Spleen (tissue), 11 donors: ENCODE measurements at regions not wholly inside any gene's neighbourhood (a gene's known extent, or its start where the extent isn't known, plus 50 kb on each side); places are given as distances from the start of the nearest gene placed in this dataset.

Experiments used
- DNase-seq: peaks from one replicate; pipeline ENCODE4 v3.0.0-alpha.2; 2020
- H3K27ac ChIP-seq, 8 donors: fragments of 200-600 bp; sonication (generic) in 7 of 8; 1 replicate in 4 of 8; 2 replicates in 4 of 8; pipeline versions ENCODE4 v1.5.0 to v1.8.0; 2016 to 2021; ENCODE audit warnings: inconsistent platforms in 4 of 8, mild to moderate bottlenecking in 4 of 8, moderate library complexity in 1 of 8
- H3K27me3 ChIP-seq, 7 donors: fragments of 200-600 bp; sonication (generic) in 6 of 7; replicated peaks in 1 of 7; 1 replicate in 4 of 7; 2 replicates in 3 of 7; pipeline versions ENCODE4 v1.5.0 to v1.8.0; 2016 to 2021; ENCODE audit warnings: inconsistent platforms in 3 of 7, mild to moderate bottlenecking in 1 of 7
- H3K36me3 ChIP-seq, 6 donors: fragments of 200-600 bp; sonication (generic) in 5 of 6; 1 replicate in 4 of 6; 2 replicates in 2 of 6; pipeline versions ENCODE4 v1.5.0 to v1.8.0; 2016 to 2021; ENCODE audit warnings: inconsistent platforms in 2 of 6
- H3K4me1 ChIP-seq, 6 donors: fragments of 200-600 bp; sonication (generic) in 5 of 6; 1 replicate in 3 of 6; 2 replicates in 3 of 6; pipeline versions ENCODE4 v1.5.0 to v1.8.0; 2016 to 2021; ENCODE audit warnings: inconsistent platforms in 3 of 6
- H3K4me3 ChIP-seq, 8 donors: fragments of 200-600 bp; sonication (generic) in 7 of 8; 1 replicate in 4 of 8; 2 replicates in 4 of 8; pipeline versions ENCODE4 v1.5.0 to v1.8.0; 2016 to 2021; ENCODE audit warnings: inconsistent platforms in 4 of 8, mild to moderate bottlenecking in 4 of 8, moderate library complexity in 2 of 8
- H3K9me3 ChIP-seq, 8 donors: fragments of 200-600 bp; sonication (generic) in 7 of 8; 1 replicate in 4 of 8; 2 replicates in 4 of 8; pipeline versions ENCODE4 v1.5.0 to v1.8.0; 2016 to 2021; ENCODE audit warnings: inconsistent platforms in 4 of 8
- CTCF ChIP-seq, 11 experiments: fragments of 200-600 bp in 7 of 11; fragments of 450-650 bp in 4 of 11; sonication (generic) in 4 of 11; IDR thresholded peaks in 8 of 11; conservative IDR thresholded peaks in 3 of 11; 1 replicate in 7 of 11; 2 replicates in 4 of 11; pipeline versions ENCODE4 v1.4.0 to v1.8.0; 2016 to 2021; ENCODE audit warnings: antibody characterized with exemption in 11 of 11, inconsistent platforms in 4 of 11, mild to moderate bottlenecking in 1 of 11
- POLR2A ChIP-seq, 3 donors: fragments of 450-650 bp; IDR thresholded peaks; one replicate each; pipeline ENCODE4 v1.5.1; 2017; ENCODE audit warnings: antibody characterized with exemption in 3 of 3, mild to moderate bottlenecking in 1 of 3
- POLR2AphosphoS5 ChIP-seq, 3 donors: sonication (generic); formaldehyde crosslinking; IDR thresholded peaks; one replicate each; pipeline ENCODE4 v1.5.1; 2017; ENCODE audit warnings: antibody characterized with exemption in 3 of 3
- WGBS, 5 donors: extraction: QIAGEN DNeasy Blood & Tissue Kit in 3 of 5; methylation state at CpG; one replicate each; pipeline versions ENCODE4 v1.1.5 to v1.1.7; 2013 to 2018; 5-methylcytosine and 5-hydroxymethylcytosine counted together
- intact Hi-C: fragments of 100-400 bp; cut with DNase I; formaldehyde crosslinking; loops from one replicate; pipeline ENCODE4 v1.15.0; 2023; ENCODE audit warnings: low total_unique reads
- donor health status: healthy with polysubstance abuse.
- donor health status: DM: no; HTN: no; CAD: no; lungs with moderate emphysema.
- donor health status: DM: no; HTN: no; CAD: no.
- donor health status: Bipolar disorder and iron deficiency.
- donor health status: healthy.
- donor health status: DM: no; HTN: no; CAD: no.
- donor health status: DM: yes; HTN: yes; CAD: no.

- peak; percentile 66 for DNase-seq
- 83 to 90% (median 85%) methylated on average over 8 to 12 of the region's 12 CpGs for WGBS, 5 donors
- H3K9me3 ChIP-seq = no peaks in the 10 kb centered on the region
- H3K4me3 ChIP-seq = no peak overlapping the region
- intact Hi-C loops = no loop called here
- no peak overlapping the region for H3K27ac ChIP-seq
- no peaks in the 10 kb centered on the region for H3K27me3 ChIP-seq
- no peaks in the 10 kb centered on the region for H3K36me3 ChIP-seq
- TF ChIP-seq CTCF (IDR thresholded peaks at IDR 0.05 in 8 of 11, conservative IDR thresholded peaks at IDR 0.05 in 3 of 11) (no peak), POLR2AphosphoS5 (IDR thresholded peaks at IDR 0.05) (no peak), POLR2A (IDR thresholded peaks at IDR 0.05) (no peak)
- H3K4me1 ChIP-seq = no peaks in the 10 kb centered on the region
These were observed 78.1 kb upstream of the RET start for GRCh38 chr10:42998481-42999384.

- DNase-seq = peak; percentile 69
- intact Hi-C loops = no loop called here
- 88 to 93% (median 90%) methylated on average over 4 to 8 of the region's 8 CpGs for WGBS, 5 donors
- H3K4me1 ChIP-seq = no peaks in the 10 kb centered on the region
- no peak for TF ChIP-seq POLR2A (IDR thresholded peaks at IDR 0.05)
- TF ChIP-seq POLR2AphosphoS5 (IDR thresholded peaks at IDR 0.05) = no peak
- TF ChIP-seq CTCF (IDR thresholded peaks at IDR 0.05 in 8 of 11, conservative IDR thresholded peaks at IDR 0.05 in 3 of 11) = no peak
- H3K27ac ChIP-seq = no peak overlapping the region
- no peaks in the 10 kb centered on the region for H3K36me3 ChIP-seq
- no peaks in the 10 kb centered on the region for H3K27me3 ChIP-seq
- no peak overlapping the region for H3K4me3 ChIP-seq
- H3K9me3 ChIP-seq = no peaks in the 10 kb centered on the region
These were observed 77.4 kb upstream of the RET start for GRCh38 chr10:42999385-43000020.

- no peak for TF ChIP-seq POLR2A (IDR thresholded peaks at IDR 0.05)
- no peak for TF ChIP-seq POLR2AphosphoS5 (IDR thresholded peaks at IDR 0.05)
- TF ChIP-seq CTCF (IDR thresholded peaks at IDR 0.05 in 8 of 11, conservative IDR thresholded peaks at IDR 0.05 in 3 of 11) = no peak
- DNase-seq = no peak
- no peaks in the 10 kb centered on the region for H3K4me1 ChIP-seq
- intact Hi-C loops = no loop called here
- no peaks in the 10 kb centered on the region for H3K9me3 ChIP-seq
- no peak overlapping the region for H3K27ac ChIP-seq
- no peak overlapping the region for H3K4me3 ChIP-seq
- 91 to 100% (median 94%) methylated on average over 2 to 3 of the region's 3 CpGs for WGBS, 5 donors
- no peaks in the 10 kb centered on the region for H3K27me3 ChIP-seq
- H3K36me3 ChIP-seq = no peaks in the 10 kb centered on the region
These were observed 76.9 kb upstream of the RET start for GRCh38 chr10:43000021-43000411.
